ENCODE measurements at regions not wholly inside any gene's neighbourhood (a gene's known extent, or its start where the extent isn't known, plus 50 kb on each side); places are given as distances from the start of the nearest gene placed in this dataset.

GRCh38 chr5:155697236-155697635 is 629.7 kb upstream of the SGCD start:
- TF ChIP-seq, protein P1, sequence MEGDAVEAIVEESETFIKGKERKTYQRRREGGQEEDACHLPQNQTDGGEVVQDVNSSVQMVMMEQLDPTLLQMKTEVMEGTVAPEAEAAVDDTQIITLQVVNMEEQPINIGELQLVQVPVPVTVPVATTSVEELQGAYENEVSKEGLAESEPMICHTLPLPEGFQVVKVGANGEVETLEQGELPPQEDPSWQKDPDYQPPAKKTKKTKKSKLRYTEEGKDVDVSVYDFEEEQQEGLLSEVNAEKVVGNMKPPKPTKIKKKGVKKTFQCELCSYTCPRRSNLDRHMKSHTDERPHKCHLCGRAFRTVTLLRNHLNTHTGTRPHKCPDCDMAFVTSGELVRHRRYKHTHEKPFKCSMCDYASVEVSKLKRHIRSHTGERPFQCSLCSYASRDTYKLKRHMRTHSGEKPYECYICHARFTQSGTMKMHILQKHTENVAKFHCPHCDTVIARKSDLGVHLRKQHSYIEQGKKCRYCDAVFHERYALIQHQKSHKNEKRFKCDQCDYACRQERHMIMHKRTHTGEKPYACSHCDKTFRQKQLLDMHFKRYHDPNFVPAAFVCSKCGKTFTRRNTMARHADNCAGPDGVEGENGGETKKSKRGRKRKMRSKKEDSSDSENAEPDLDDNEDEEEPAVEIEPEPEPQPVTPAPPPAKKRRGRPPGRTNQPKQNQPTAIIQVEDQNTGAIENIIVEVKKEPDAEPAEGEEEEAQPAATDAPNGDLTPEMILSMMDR (IDR thresholded peaks at IDR 0.05; ENCODE audit: low read length) = no peak
- TF ChIP-seq EZH2 (optimal IDR thresholded peaks at IDR 0.05; ENCODE audit: low read depth, low read length) = no peak

All from MM.1S (cell line).